SJCRH30 (cell line): ENCODE measurements at regions not wholly inside any gene's neighbourhood (a gene's known extent, or its start where the extent isn't known, plus 50 kb on each side); places are given as distances from the start of the nearest gene placed in this dataset.

Experiments
- DNase-seq, 2 experiments: peaks; one replicate each; pipeline ENCODE4 v3.0.0-alpha.2; 2015 to 2020
- H3K27ac ChIP-seq: fragments of 250-450 bp; sonication (Bioruptor Pico); 2 replicates; pipeline ENCODE4 v1.5.1; 2020; ENCODE audit warnings: mild to moderate bottlenecking, moderate library complexity
- H3K27me3 ChIP-seq: fragments of 250-450 bp; sonication (Bioruptor Pico); 2 replicates; pipeline ENCODE4 v1.5.1; 2020; ENCODE audit warnings: mild to moderate bottlenecking, moderate library complexity
- H3K36me3 ChIP-seq: fragments of 250-450 bp; sonication (Bioruptor Pico); 2 replicates; pipeline ENCODE4 v1.5.1; 2020; ENCODE audit warnings: mild to moderate bottlenecking, moderate library complexity
- H3K4me1 ChIP-seq: fragments of 250-450 bp; sonication (Bioruptor Pico); 2 replicates; pipeline ENCODE4 v1.5.1; 2020; ENCODE audit warnings: mild to moderate bottlenecking, moderate library complexity
- H3K4me3 ChIP-seq: fragments of 250-450 bp; sonication (Bioruptor Pico); 2 replicates; pipeline ENCODE4 v1.5.1; 2020; ENCODE audit warnings: mild to moderate bottlenecking, moderate library complexity
- H3K9me3 ChIP-seq: fragments of 250-450 bp; sonication (Bioruptor Pico); replicated peaks from 2 replicates; pipeline ENCODE4 v1.5.1; 2020; ENCODE audit warnings: mild to moderate bottlenecking, moderate library complexity

- H3K9me3 ChIP-seq = no peaks in the 10 kb centered on the region
- H3K4me3 ChIP-seq = no peak overlapping the region
- peaks cover 13% of the 10 kb centered on the region; the same call in 1 of the 2 replicates for H3K4me1 ChIP-seq
- no peaks in the 10 kb centered on the region for H3K27me3 ChIP-seq
- H3K27ac ChIP-seq = peak overlapping the region; percentile 34; the same call in 1 of the 2 replicates
- peak; percentile 7 to 41 for DNase-seq
- no peaks in the 10 kb centered on the region for H3K36me3 ChIP-seq
Observed at GRCh38 chr4:123740236-123740635, 343.6 kb downstream of the SPRY1 start.

DNA sequence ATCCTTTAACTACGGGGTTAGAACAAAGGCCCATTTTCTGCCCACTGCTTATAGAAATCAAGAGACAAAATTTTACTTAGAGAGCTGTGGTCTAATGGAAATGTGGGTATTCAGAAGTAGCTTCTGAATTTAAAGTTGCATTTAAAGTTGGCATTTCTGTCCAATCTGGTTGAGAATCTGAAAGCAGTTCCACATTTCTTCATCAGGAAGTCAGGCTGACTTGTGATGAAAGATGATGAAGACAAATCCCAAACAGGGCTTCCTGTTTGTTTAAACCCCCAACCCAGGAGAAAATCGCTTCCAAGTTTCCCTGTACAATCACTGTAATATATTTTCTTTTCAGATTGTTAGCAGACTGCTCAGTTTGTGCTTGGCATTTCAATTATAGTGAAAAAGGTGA is 345.3 kb downstream of the SPRY1 start:
- no peaks in the 10 kb centered on the region for H3K9me3 ChIP-seq
- no peaks in the 10 kb centered on the region for H3K27me3 ChIP-seq
- H3K27ac ChIP-seq = no peak overlapping the region
- DNase-seq = peak in 1 of 2 experiments; percentile 25
- peaks cover 13% of the 10 kb centered on the region; the same call in 1 of the 2 replicates for H3K4me1 ChIP-seq
- no peaks in the 10 kb centered on the region for H3K36me3 ChIP-seq
- H3K4me3 ChIP-seq = no peak overlapping the region

GRCh38 chr4:123743848-123744247 is 347.3 kb downstream of the SPRY1 start:
- H3K4me3 ChIP-seq = no peak overlapping the region
- peaks cover 15% of the 10 kb centered on the region for H3K4me1 ChIP-seq
- H3K27me3 ChIP-seq = no peaks in the 10 kb centered on the region
- no peak for DNase-seq
- no peaks in the 10 kb centered on the region for H3K36me3 ChIP-seq
- no peaks in the 10 kb centered on the region for H3K9me3 ChIP-seq
- H3K27ac ChIP-seq = no peak overlapping the region

GRCh38 chr4:123744664-123745290 is 348.2 kb downstream of the SPRY1 start:
- H3K4me3 ChIP-seq = no peak overlapping the region
- DNase-seq = no peak
- H3K27ac ChIP-seq = no peak overlapping the region
- H3K9me3 ChIP-seq = no peaks in the 10 kb centered on the region
- peaks cover 23% of the 10 kb centered on the region for H3K4me1 ChIP-seq
- H3K27me3 ChIP-seq = no peaks in the 10 kb centered on the region
- no peaks in the 10 kb centered on the region for H3K36me3 ChIP-seq

DNA sequence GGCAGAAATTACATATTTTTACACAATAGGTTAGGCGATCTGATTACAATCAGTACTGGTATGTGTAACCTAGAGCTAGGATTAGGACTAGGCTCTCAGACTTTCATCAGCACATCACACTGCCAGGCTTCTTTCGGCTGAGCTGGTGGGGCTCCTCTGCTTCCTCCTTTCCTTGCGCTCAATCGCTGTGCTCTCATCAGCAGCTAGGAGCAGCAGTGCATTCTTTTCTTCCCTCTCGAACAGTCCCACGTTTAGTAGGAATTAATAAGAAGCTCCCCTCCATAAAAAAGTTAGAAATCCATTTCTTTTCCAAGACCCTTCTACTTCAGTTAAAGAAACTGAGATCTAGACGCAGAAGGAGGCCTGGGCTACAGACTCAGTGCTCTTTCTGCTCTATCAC is 350.4 kb downstream of the SPRY1 start:
- peak in 1 of 2 experiments; percentile 20 for DNase-seq
- peaks cover 19% of the 10 kb centered on the region for H3K4me1 ChIP-seq

GRCh38 chr4:123748806-123749205 is 352.2 kb downstream of the SPRY1 start:
- no peaks in the 10 kb centered on the region for H3K27me3 ChIP-seq

More for the DNA sequence above, 350.4 kb downstream of the SPRY1 start:
- no peak overlapping the region for H3K27ac ChIP-seq
- H3K9me3 ChIP-seq = no peaks in the 10 kb centered on the region
- H3K4me3 ChIP-seq = no peak overlapping the region
- no peaks in the 10 kb centered on the region for H3K27me3 ChIP-seq
- H3K36me3 ChIP-seq = no peaks in the 10 kb centered on the region

GRCh38 chr4:123749383-123749782 is 352.8 kb downstream of the SPRY1 start:
- peak; percentile 13 to 35 for DNase-seq
- Histone ChIP-seq H3K36me3 (no peaks in the 10 kb centered on the region), H3K4me1 (peaks cover 19% of the 10 kb centered on the region), H3K4me3 (no peak overlapping the region), H3K27me3 (no peaks in the 10 kb centered on the region), H3K9me3 (no peaks in the 10 kb centered on the region), H3K27ac (peak overlapping the region; percentile 63; the same call in 1 of the 2 replicates)

More at GRCh38 chr4:123748806-123749205, 352.2 kb downstream of the SPRY1 start:
- peak in 1 of 2 experiments; percentile 18 for DNase-seq
- H3K4me3 ChIP-seq = no peak overlapping the region
- H3K36me3 ChIP-seq = no peaks in the 10 kb centered on the region
- peaks cover 19% of the 10 kb centered on the region for H3K4me1 ChIP-seq
- no peaks in the 10 kb centered on the region for H3K9me3 ChIP-seq
- no peak overlapping the region; the same call in 1 of the 2 replicates for H3K27ac ChIP-seq

DNA sequence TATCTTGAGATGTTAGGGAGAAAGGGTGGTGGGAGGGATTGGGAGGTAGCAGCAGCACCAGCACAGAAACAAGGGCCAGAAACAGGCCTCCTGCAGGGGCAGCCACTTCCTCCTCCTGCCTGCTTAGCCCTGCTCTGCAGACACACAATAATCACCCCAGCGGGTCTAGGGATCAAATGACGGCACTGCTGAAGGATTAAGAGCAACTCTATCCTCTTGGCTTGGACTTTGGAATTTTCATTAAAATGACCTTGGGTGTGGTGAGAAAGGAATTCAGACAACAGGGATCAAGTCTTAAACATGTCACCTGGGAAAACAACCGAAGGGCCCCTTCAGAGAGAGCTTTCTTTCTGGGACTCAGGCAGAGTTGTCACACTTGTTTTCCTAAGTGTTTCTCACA is 353.4 kb downstream of the SPRY1 start:
- H3K27me3 ChIP-seq = no peaks in the 10 kb centered on the region
- peak; percentile 93 to 96 for DNase-seq
- H3K4me3 ChIP-seq = no peak overlapping the region
- H3K36me3 ChIP-seq = no peaks in the 10 kb centered on the region
- H3K27ac ChIP-seq = peak overlapping the region; percentile 63
- peaks cover 19% of the 10 kb centered on the region for H3K4me1 ChIP-seq
- no peaks in the 10 kb centered on the region for H3K9me3 ChIP-seq

GRCh38 chr4:123755655-123756054 is 359.1 kb downstream of the SPRY1 start:
- H3K4me1 ChIP-seq = peaks cover under 1% of the 10 kb centered on the region
- H3K27me3 ChIP-seq = no peaks in the 10 kb centered on the region
- no peak overlapping the region for H3K4me3 ChIP-seq
- no peak overlapping the region for H3K27ac ChIP-seq
- no peaks in the 10 kb centered on the region for H3K9me3 ChIP-seq
- H3K36me3 ChIP-seq = no peaks in the 10 kb centered on the region
- no peak for DNase-seq

DNA sequence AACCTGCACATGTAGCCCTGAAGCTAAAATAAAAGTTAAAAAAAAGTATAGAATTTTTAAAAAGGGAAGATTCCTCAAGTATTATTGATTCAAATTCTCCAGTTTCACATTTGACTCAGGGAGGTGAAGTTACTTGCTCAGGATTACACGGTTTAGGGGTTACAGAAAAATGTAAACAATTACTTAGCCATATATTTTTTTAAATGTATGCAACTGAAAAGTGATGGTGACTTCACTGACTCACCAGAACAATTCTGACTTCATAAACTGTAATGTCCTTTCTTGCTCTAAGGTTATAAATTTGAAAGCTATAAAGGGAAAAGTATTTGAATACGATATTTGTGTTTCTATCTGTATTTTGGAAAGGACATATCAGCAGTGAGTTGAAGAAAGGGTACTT is 371.2 kb downstream of the SPRY1 start:
- Histone ChIP-seq H3K9me3 (peaks cover 3% of the 10 kb centered on the region; the same call in 1 of the 2 replicates), H3K4me3 (no peak overlapping the region), H3K27me3 (no peaks in the 10 kb centered on the region), H3K36me3 (no peaks in the 10 kb centered on the region), H3K4me1 (no peaks in the 10 kb centered on the region), H3K27ac (no peak overlapping the region)
- no peak for DNase-seq

DNA sequence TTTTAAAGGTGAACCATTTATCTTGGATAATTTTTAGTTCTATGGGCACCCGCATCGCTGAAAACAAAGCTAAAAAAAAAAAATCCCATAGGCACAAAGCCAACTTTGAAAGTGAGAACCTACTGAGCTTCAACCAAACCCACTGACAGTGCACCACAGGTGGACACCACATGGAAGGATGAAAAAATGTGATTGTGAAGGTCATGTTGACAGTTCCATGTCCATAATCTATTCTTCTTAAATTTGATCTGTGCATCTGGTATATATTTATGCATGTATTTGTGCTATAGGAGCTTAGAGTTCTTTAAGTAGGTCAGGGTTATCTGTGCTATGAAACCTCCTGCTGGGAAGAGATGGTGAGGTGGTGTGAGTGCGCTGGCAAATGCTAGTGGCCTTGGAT is 374.3 kb downstream of the SPRY1 start:
- no peak overlapping the region for H3K4me3 ChIP-seq
- no peaks in the 10 kb centered on the region for H3K27me3 ChIP-seq
- H3K9me3 ChIP-seq = peaks cover 9% of the 10 kb centered on the region
- H3K4me1 ChIP-seq = no peaks in the 10 kb centered on the region
- DNase-seq = no peak
- no peak overlapping the region for H3K27ac ChIP-seq
- no peaks in the 10 kb centered on the region for H3K36me3 ChIP-seq

- Histone ChIP-seq H3K4me3 (no peak overlapping the region), H3K27ac (no peak overlapping the region), H3K27me3 (no peaks in the 10 kb centered on the region), H3K4me1 (peaks cover 6% of the 10 kb centered on the region; the same call in 1 of the 2 replicates), H3K9me3 (peaks cover 15% of the 10 kb centered on the region), H3K36me3 (no peaks in the 10 kb centered on the region)
- no peak for DNase-seq
Observed at GRCh38 chr4:123776267-123776666, 379.7 kb downstream of the SPRY1 start.

- Histone ChIP-seq H3K27ac (no peak overlapping the region), H3K4me3 (no peak overlapping the region), H3K4me1 (peaks cover 6% of the 10 kb centered on the region; the same call in 1 of the 2 replicates), H3K9me3 (peaks cover 15% of the 10 kb centered on the region), H3K36me3 (no peaks in the 10 kb centered on the region), H3K27me3 (no peaks in the 10 kb centered on the region)
- DNase-seq = no peak
Observed at GRCh38 chr4:123777373-123777772, 380.8 kb downstream of the SPRY1 start.

- DNase-seq = no peak
- H3K36me3 ChIP-seq = no peaks in the 10 kb centered on the region
- no peak overlapping the region for H3K27ac ChIP-seq
- H3K27me3 ChIP-seq = no peaks in the 10 kb centered on the region
- H3K4me1 ChIP-seq = peaks cover 24% of the 10 kb centered on the region
- H3K4me3 ChIP-seq = no peak overlapping the region
- peaks cover 6% of the 10 kb centered on the region for H3K9me3 ChIP-seq
Observed at GRCh38 chr4:123783151-123783790, 386.7 kb downstream of the SPRY1 start.

DNA sequence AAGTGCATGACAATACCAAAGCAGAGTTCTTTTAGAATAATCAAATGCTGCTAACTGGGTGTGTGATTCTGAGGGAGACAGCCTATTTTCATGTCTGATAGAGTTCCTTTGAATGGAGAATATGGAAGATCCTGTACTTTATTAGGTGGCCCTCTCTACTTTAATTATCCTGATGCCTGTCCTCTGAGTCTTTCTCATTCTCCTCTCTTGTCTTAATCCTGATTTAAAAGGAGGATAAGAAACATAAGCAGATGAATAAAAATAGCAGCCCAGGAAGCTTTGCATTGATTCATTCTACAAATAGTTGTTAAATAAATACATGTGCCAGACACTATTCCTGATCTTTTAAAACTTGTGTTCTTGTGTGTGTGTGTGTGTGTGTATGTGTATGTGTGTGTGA is 387.3 kb downstream of the SPRY1 start:
- no peak overlapping the region for H3K4me3 ChIP-seq
- H3K27me3 ChIP-seq = no peaks in the 10 kb centered on the region
- no peak for DNase-seq
- H3K36me3 ChIP-seq = no peaks in the 10 kb centered on the region
- no peak overlapping the region for H3K27ac ChIP-seq
- H3K9me3 ChIP-seq = peaks cover 2% of the 10 kb centered on the region
- H3K4me1 ChIP-seq = peaks cover 24% of the 10 kb centered on the region
